ENCODE measurements at regions not wholly inside any gene's neighbourhood (a gene's known extent, or its start where the extent isn't known, plus 50 kb on each side); places are given as distances from the start of the nearest gene placed in this dataset.

DNA sequence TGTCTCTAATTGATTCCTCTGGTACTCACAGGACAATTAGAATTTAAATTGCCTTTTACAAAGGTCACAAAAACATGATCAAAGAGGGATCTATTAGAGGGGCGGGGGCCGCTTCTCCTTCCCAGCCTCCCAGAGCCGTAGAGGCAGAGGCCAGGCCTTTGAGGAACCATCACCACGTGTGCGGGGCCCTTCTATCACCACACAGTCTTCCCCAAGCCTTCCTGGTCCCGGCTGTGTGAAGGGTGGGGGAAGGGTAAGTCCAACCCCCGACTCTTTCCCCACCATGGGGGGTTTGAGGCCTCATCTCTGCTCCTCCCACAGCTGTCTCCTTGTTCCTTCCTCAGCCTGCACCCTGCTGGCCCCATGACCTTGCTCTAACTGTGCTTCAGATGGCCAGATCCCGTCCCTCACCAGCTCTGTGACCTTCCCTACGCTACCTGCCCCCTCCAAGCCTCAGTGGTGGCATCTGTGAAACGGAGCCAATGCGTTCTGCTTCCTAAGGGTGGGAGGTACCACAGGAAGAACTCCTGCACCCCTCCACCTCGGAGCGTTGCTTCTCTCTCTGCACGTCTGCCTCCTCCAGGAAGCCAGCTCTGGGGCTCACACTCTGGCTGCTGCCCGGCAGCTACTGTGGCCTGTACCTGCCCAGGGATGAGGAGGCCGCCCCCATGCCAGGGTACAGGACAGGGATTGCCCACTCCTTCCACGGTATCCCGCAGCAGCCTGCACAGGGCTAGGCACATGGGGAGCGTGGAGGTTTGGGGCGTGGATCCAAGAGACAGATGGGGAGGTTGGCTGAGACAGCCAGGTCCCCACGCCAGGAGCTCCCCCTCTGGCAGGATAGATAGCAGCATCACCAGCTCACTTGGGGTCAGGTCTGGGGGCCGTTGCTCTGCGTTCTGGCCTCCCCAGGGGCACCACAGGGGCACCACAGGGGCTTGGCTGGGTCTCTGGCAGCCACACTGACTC lies 83.8 kb downstream of the LINGO1 start:
- Histone ChIP-seq H3K27me3 (ENCODE audit: insufficient read depth, low read length) (no peaks in the 10 kb centered on the region), H3K4me1 (ENCODE audit: control insufficient read depth, insufficient read depth, low read length, unreplicated experiment) (peaks cover 13% of the 10 kb centered on the region), H2AFZ (ENCODE audit: low read length, unreplicated experiment) (no peak overlapping the region), H3K27ac (ENCODE audit: low read depth, low read length) (no peak overlapping the region), H3K36me3 (ENCODE audit: insufficient read depth, low read length) (no peaks in the 10 kb centered on the region), H3K4me3 (ENCODE audit: low read depth, low read length) (no peak overlapping the region), H3K79me2 (ENCODE audit: control insufficient read depth, insufficient read depth, low read length, unreplicated experiment) (no peaks in the 10 kb centered on the region)

DNA sequence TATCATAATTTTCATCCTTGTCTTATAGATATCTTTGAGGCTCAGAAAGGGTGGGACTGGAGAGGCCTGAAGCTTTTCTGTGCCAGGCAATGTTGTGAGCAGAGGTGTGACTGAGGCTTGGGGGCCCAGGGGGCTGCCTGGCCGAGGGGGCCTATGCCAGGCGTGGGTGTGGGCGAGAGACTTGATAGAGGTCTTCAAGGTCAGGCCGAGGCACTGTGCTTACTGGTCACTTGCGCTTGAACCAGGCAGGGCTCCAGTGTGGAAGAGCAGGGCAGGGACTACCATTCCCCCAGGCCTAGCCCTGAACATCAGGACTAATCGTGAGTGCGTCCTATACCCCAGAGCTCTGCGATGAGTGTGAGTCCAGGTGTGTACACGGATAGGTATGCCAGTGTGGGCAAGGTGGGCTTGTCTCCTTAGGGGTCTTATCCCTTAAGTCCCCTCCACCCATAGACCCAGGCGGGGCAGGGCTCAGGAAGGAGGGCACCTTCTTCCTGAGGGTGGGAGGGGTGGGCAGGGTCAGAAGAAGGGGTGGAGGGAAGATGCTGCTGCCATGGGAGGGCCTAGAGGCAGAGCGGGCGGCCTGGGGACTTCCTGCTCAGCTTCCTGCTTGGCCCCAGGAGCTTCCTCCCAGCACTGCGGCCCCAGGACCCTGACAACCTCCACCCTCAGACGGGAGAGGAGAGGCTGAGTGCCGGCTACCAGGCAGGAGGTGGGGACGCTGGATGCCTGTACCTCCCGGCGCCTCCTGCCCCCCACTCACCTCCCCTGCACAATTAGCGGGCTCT lies 84.7 kb downstream of the LINGO1 start:
- Histone ChIP-seq H3K79me2 (ENCODE audit: control insufficient read depth, insufficient read depth, low read length, unreplicated experiment) (no peaks in the 10 kb centered on the region), H3K27ac (ENCODE audit: low read depth, low read length) (no peak overlapping the region), H2AFZ (ENCODE audit: low read length, unreplicated experiment) (no peak overlapping the region), H3K4me1 (ENCODE audit: control insufficient read depth, insufficient read depth, low read length, unreplicated experiment) (peaks cover 14% of the 10 kb centered on the region), H3K27me3 (ENCODE audit: insufficient read depth, low read length) (no peaks in the 10 kb centered on the region), H3K36me3 (ENCODE audit: insufficient read depth, low read length) (no peaks in the 10 kb centered on the region), H3K4me3 (ENCODE audit: low read depth, low read length) (no peak overlapping the region)

DNA sequence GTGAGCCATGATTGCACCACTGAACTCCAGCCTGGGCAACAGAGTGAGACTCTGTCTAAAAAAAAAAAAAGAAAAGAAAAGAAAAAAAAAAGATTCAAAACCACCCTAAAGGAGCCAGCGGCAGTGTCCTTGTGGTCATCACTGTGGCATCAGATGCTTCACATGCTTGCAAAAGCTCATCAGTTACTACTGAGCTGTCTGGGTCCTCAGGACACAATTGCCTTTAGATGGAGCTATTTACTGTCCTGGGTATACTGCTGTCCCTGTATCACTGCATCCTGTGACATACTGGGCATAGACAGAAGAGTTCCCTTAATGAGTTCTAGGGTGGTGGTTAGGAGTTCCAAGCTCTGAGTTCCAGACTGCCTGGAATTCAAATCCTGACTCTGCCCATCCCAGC lies 85.8 kb downstream of the LINGO1 start:
- Histone ChIP-seq H3K27ac (ENCODE audit: low read depth, low read length) (no peak overlapping the region), H3K27me3 (ENCODE audit: insufficient read depth, low read length) (no peaks in the 10 kb centered on the region), H3K4me1 (ENCODE audit: control insufficient read depth, insufficient read depth, low read length, unreplicated experiment) (peaks cover 25% of the 10 kb centered on the region), H2AFZ (ENCODE audit: low read length, unreplicated experiment) (no peak overlapping the region), H3K79me2 (ENCODE audit: control insufficient read depth, insufficient read depth, low read length, unreplicated experiment) (no peaks in the 10 kb centered on the region), H3K4me3 (ENCODE audit: low read depth, low read length) (no peak overlapping the region), H3K36me3 (ENCODE audit: insufficient read depth, low read length) (no peaks in the 10 kb centered on the region)

DNA sequence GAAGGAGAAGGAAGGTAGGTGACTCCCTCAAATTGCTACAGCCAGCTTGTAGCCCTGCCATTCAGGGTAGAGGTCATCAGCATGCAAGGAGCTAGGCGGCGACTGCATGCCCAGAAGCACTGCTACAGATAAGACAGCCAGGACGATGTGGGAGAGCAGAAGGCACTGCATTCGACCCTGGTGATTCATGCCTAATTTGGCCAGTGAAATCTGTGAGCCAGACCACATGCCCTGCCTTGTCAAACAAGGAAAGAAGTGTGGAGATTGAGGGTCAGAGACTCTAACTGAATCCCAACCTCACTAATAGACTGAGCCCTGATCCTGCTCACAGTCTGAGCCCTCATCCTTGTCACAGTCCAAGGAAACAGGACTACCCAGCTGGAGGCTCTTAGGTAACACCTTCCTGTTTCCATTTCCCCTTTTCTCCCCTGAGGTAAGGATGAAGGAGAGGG lies 86.6 kb downstream of the LINGO1 start:
- Histone ChIP-seq H3K79me2 (ENCODE audit: control insufficient read depth, insufficient read depth, low read length, unreplicated experiment) (no peaks in the 10 kb centered on the region), H2AFZ (ENCODE audit: low read length, unreplicated experiment) (peak overlapping the region; percentile 83), H3K27ac (ENCODE audit: low read depth, low read length) (no peak overlapping the region; the same call in 1 of the 2 replicates), H3K4me3 (ENCODE audit: low read depth, low read length) (no peak overlapping the region), H3K36me3 (ENCODE audit: insufficient read depth, low read length) (no peaks in the 10 kb centered on the region), H3K4me1 (ENCODE audit: control insufficient read depth, insufficient read depth, low read length, unreplicated experiment) (peaks cover 26% of the 10 kb centered on the region), H3K27me3 (ENCODE audit: insufficient read depth, low read length) (no peaks in the 10 kb centered on the region)

DNA sequence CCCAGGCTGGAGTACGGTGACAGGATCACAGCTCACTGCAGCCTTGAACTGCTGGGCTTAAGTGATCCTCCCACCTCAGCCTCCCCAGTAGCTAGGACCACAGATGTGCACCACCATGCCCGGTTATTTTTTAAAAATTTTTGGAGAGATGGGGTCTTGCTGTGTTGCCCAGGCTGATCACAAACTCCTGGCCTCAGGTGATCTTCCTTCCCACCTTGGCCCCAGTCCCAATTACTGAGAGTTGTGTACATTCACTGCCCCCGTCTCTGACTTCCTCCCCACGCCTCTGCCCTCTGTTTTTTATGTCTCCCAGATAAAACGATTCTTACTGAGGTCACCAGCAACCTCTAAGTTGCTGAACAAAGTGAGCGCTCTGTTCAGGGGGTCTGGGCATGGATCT lies 87.7 kb downstream of the LINGO1 start:
- Histone ChIP-seq H2AFZ (ENCODE audit: low read length, unreplicated experiment) (no peak overlapping the region), H3K79me2 (ENCODE audit: control insufficient read depth, insufficient read depth, low read length, unreplicated experiment) (no peaks in the 10 kb centered on the region), H3K27ac (ENCODE audit: low read depth, low read length) (no peak overlapping the region), H3K27me3 (ENCODE audit: insufficient read depth, low read length) (no peaks in the 10 kb centered on the region), H3K4me3 (ENCODE audit: low read depth, low read length) (no peak overlapping the region), H3K36me3 (ENCODE audit: insufficient read depth, low read length) (no peaks in the 10 kb centered on the region), H3K4me1 (ENCODE audit: control insufficient read depth, insufficient read depth, low read length, unreplicated experiment) (peaks cover 26% of the 10 kb centered on the region)

DNA sequence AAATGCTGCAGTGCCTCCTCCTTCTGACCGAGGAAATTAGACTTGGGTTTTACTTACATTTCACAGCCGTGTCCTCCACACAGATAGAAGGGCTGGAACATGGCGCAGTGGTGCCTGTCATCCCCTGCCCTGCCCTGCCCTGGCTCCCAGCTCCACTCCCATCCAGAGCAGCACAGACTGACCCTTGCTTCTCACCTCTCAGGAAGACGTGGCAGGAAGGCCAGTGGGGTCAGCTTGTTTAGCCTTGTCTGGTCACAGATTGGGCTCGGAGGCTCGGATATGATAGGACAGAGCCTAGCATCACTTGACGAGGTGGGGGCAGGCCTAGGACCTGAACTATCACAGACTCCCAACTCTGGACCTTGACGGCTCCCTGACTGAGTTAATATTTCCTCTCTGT lies 88.5 kb downstream of the LINGO1 start:
- H2AFZ ChIP-seq (ENCODE audit: low read length, unreplicated experiment): no peak overlapping the region
- no peaks in the 10 kb centered on the region for H3K36me3 ChIP-seq (ENCODE audit: insufficient read depth, low read length)
- H3K4me3 ChIP-seq (ENCODE audit: low read depth, low read length): no peak overlapping the region
- no peaks in the 10 kb centered on the region for H3K27me3 ChIP-seq (ENCODE audit: insufficient read depth, low read length)
- H3K79me2 ChIP-seq (ENCODE audit: control insufficient read depth, insufficient read depth, low read length, unreplicated experiment): no peaks in the 10 kb centered on the region
- peaks cover 26% of the 10 kb centered on the region for H3K4me1 ChIP-seq (ENCODE audit: control insufficient read depth, insufficient read depth, low read length, unreplicated experiment)
- no peak overlapping the region for H3K27ac ChIP-seq (ENCODE audit: low read depth, low read length)

DNA sequence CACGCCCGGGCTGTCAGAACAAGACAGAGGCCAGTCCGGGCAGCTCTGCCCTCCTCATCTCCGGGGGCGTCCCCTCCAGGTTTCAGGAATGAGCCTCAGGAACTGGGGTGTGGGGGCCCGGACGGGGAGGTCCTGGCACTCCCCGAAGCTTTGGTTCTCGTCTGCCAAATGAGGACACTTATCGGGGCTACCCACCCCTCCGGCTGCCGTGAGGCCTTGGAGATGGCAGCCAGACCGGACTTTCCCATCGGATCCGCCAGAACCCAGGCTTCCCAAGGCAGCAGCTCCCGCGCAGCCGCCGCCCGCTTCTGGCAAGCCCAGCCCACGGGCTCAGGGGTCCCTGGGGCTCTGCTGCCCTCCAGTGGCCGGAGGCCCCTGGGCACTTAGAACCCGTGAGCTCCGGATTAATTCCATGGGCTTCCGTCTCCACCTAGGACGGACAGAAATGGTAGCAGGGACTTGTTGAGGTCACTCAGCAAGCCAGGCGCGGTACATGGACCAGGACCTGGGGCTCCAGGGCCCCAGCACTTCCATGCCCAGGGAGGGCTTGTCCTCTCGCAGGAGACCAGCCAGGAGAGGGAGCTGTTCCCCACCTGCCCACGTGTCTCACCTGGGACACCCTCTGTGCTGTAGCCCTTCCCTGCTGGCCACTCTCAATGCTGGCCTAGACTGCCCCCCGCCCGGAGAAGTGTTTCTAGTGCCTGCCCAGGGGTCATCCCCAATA lies 89.4 kb downstream of the LINGO1 start:
- Histone ChIP-seq H3K4me3 (ENCODE audit: low read depth, low read length) (peak overlapping the region; percentile 50), H3K79me2 (ENCODE audit: control insufficient read depth, insufficient read depth, low read length, unreplicated experiment) (no peaks in the 10 kb centered on the region), H3K27me3 (ENCODE audit: insufficient read depth, low read length) (no peaks in the 10 kb centered on the region), H3K36me3 (ENCODE audit: insufficient read depth, low read length) (no peaks in the 10 kb centered on the region), H3K4me1 (ENCODE audit: control insufficient read depth, insufficient read depth, low read length, unreplicated experiment) (peaks cover 26% of the 10 kb centered on the region), H3K27ac (ENCODE audit: low read depth, low read length) (peak overlapping the region; percentile 1; the same call in 1 of the 2 replicates), H2AFZ (ENCODE audit: low read length, unreplicated experiment) (peak overlapping the region; percentile 61)

DNA sequence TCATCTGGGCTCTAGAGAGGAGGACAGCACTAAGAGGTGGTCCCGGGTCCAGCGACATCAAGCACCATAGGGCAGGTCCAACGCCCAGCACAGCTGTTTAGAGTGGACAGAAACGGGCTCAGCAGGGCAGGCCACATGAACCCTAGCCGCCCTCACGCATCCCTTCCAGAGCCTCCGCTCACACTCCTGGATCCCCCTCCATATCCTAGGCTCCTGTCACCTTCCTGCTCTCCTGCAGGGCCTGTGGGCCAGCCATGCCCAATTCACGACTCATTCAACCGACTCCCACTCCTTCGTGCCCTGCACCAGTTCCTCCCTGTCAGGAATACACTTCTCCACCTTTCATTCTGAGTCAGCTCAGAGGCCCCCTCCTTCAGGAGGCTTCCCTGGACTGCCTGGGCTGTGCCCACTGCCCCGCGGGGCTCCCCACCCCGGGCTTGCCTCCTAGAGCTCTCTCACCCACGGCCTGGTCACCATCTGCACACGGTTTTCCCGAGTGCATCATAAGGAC lies 90.2 kb downstream of the LINGO1 start:
- Histone ChIP-seq H3K79me2 (ENCODE audit: control insufficient read depth, insufficient read depth, low read length, unreplicated experiment) (no peaks in the 10 kb centered on the region), H2AFZ (ENCODE audit: low read length, unreplicated experiment) (no peak overlapping the region), H3K27ac (ENCODE audit: low read depth, low read length) (peak overlapping the region; percentile 1; the same call in 1 of the 2 replicates), H3K27me3 (ENCODE audit: insufficient read depth, low read length) (no peaks in the 10 kb centered on the region), H3K4me3 (ENCODE audit: low read depth, low read length) (peak overlapping the region; percentile 50), H3K4me1 (ENCODE audit: control insufficient read depth, insufficient read depth, low read length, unreplicated experiment) (peaks cover 26% of the 10 kb centered on the region), H3K36me3 (ENCODE audit: insufficient read depth, low read length) (no peaks in the 10 kb centered on the region)

DNA sequence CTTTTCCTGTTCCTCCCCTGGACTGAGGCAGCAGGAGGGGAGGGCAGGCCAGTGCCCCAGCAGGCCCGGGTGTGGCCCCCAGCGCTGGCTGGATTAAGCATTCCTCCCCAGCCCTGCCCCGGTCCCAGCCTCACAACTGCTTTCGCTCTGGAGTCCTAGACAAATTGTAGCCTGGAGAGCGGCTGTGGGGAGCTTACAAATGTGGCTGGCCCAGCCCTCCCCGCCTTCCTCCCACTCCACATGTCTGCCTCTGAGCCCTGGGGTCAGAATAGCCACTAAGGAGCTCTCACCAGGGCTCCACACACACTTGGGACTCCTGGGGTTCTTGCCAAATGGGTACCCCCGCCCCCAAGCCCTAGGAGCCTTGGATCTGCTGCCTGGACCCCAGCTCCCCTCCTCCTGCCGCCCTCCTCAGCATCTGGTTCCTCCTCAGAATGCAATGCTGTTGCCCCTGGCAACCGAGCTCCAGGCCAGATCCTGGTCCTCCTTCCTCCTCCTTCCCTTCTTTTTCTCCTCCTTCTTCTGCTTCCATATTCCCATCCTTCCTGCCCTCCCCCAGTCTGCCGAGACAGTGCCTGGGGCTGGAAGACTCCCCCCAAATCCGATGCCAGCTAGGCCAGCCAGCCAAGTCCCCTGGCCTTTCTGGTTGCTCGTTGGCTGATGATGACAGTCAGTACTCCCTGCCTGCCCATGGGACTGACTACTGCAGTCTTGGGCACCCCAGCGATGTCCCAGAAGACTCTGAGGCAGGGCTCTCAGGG lies 91.1 kb downstream of the LINGO1 start:
- Histone ChIP-seq H3K4me1 (ENCODE audit: control insufficient read depth, insufficient read depth, low read length, unreplicated experiment) (peaks cover 26% of the 10 kb centered on the region), H3K27me3 (ENCODE audit: insufficient read depth, low read length) (no peaks in the 10 kb centered on the region), H3K27ac (ENCODE audit: low read depth, low read length) (no peak overlapping the region), H3K4me3 (ENCODE audit: low read depth, low read length) (no peak overlapping the region), H3K79me2 (ENCODE audit: control insufficient read depth, insufficient read depth, low read length, unreplicated experiment) (no peaks in the 10 kb centered on the region), H3K36me3 (ENCODE audit: insufficient read depth, low read length) (no peaks in the 10 kb centered on the region), H2AFZ (ENCODE audit: low read length, unreplicated experiment) (no peak overlapping the region)

All from ACC112 (cell line).